Body of pancreas (tissue), 4 donors: ENCODE measurements at regions not wholly inside any gene's neighbourhood (a gene's known extent, or its start where the extent isn't known, plus 50 kb on each side); places are given as distances from the start of the nearest gene placed in this dataset.

Source experiments
- ATAC-seq: fragments of 150-250 bp; one replicate; pipeline ENCODE4 v1.9.1; 2016
- DNase-seq, 4 donors: peaks; one replicate each; pipeline ENCODE4 v3.0.0-alpha.2; 2019
- H3K27ac ChIP-seq, 4 donors: fragments of 200-600 bp; sonication (generic); 1 replicate in 3 of 4; 2 replicates in 1 of 4; pipeline versions ENCODE4 v1.5.1 to v1.6.1; 2016 to 2019; ENCODE audit warnings: mild to moderate bottlenecking in 1 of 4, mixed read lengths in 1 of 4, moderate library complexity in 1 of 4
- H3K27me3 ChIP-seq, 2 donors: fragments of 200-600 bp; sonication (generic); one replicate each; pipeline ENCODE4 v1.6.0; 2016; ENCODE audit warnings: mild to moderate bottlenecking in 1 of 2
- H3K36me3 ChIP-seq, 2 donors: fragments of 200-600 bp; sonication (generic); replicated peaks in 1 of 2; 2 replicates each; pipeline ENCODE4 v1.5.1; 2016; ENCODE audit warnings: low read depth in 2 of 2; ENCODE audit not compliant: insufficient read depth in 1 of 2
- H3K4me1 ChIP-seq: fragments of 200-600 bp; sonication (generic); one replicate; pipeline ENCODE4 v1.6.0; 2016
- H3K4me3 ChIP-seq, 2 donors: fragments of 200-600 bp; sonication (generic); 1 replicate in 1 of 2; 2 replicates in 1 of 2; pipeline ENCODE4 v1.5.1; 2016 to 2019
- H3K9me3 ChIP-seq, 3 donors: fragments of 200-600 bp; sonication (generic); 1 replicate in 2 of 3; 2 replicates in 1 of 3; pipeline ENCODE4 v1.5.1; 2016
- CTCF ChIP-seq, 7 experiments: fragments of 450-650 bp in 4 of 7; fragments of 200-600 bp in 3 of 7; sonication (generic) in 3 of 7; IDR thresholded peaks; one replicate each; pipeline ENCODE4 v1.5.1; 2016 to 2019; ENCODE audit warnings: antibody characterized with exemption in 7 of 7
- POLR2A ChIP-seq, 3 donors: fragments of 450-650 bp; IDR thresholded peaks; one replicate each; pipeline ENCODE4 v1.6.1; 2016; ENCODE audit warnings: antibody characterized with exemption in 3 of 3, mild to moderate bottlenecking in 2 of 3
- WGBS, 2 donors: methylation state at CpG; one replicate each; pipeline ENCODE4 v1.1.5; 2017; 5-methylcytosine and 5-hydroxymethylcytosine counted together
- intact Hi-C: fragments of 100-400 bp; cut with DNase I; formaldehyde crosslinking; loops from one replicate; pipeline ENCODE4 v1.15.1; 2023

- H3K4me3 ChIP-seq, result no peak overlapping the region
- no peak for TF ChIP-seq CTCF (IDR thresholded peaks at IDR 0.05)
- no peak for TF ChIP-seq POLR2A (IDR thresholded peaks at IDR 0.05)
- H3K9me3 ChIP-seq, result no peaks in the 10 kb centered on the region
- no peak for DNase-seq
- peaks cover 10% of the 10 kb centered on the region for H3K4me1 ChIP-seq
- H3K36me3 ChIP-seq, result no peaks in the 10 kb centered on the region
- no peak overlapping the region for H3K27ac ChIP-seq
- WGBS, 2 donors, result 78 to 82% methylated on average over 11 of the region's 11 CpGs
- intact Hi-C loops, result no loop called here
- no peaks in the 10 kb centered on the region for H3K27me3 ChIP-seq
- no peak for ATAC-seq
These were observed 56.9 kb upstream of the TAGAP start for GRCh38 chr6:159101656-159102055.

- TF ChIP-seq CTCF (IDR thresholded peaks at IDR 0.05) (no peak), POLR2A (IDR thresholded peaks at IDR 0.05) (no peak)
- Histone ChIP-seq H3K27ac (no peak overlapping the region), H3K9me3 (no peaks in the 10 kb centered on the region), H3K4me3 (no peak overlapping the region), H3K36me3 (no peaks in the 10 kb centered on the region), H3K4me1 (peaks cover 7% of the 10 kb centered on the region), H3K27me3 (no peaks in the 10 kb centered on the region)
- intact Hi-C loops, result no loop called here
- ATAC-seq (no peak), DNase-seq (no peak)
- 70% methylated on average over 15 of the region's 15 CpGs for WGBS, 2 donors
These were observed 55.8 kb upstream of the TAGAP start for GRCh38 chr6:159100395-159101182.

- no peak overlapping the region for H3K27ac ChIP-seq
- intact Hi-C loops, result no loop called here
These were observed 55.2 kb upstream of the TAGAP start for GRCh38 chr6:159099961-159100360.

GRCh38 chr6:159099276-159099675, 54.5 kb upstream of the TAGAP start:
- DNase-seq (no peak), ATAC-seq (no peak)
- Histone ChIP-seq H3K36me3 (no peaks in the 10 kb centered on the region), H3K27ac (no peak overlapping the region), H3K27me3 (no peaks in the 10 kb centered on the region), H3K4me1 (peaks cover 6% of the 10 kb centered on the region), H3K9me3 (no peaks in the 10 kb centered on the region), H3K4me3 (no peak overlapping the region)
- WGBS, 2 donors, result 85 to 89% methylated on average over 3 of the region's 3 CpGs
- TF ChIP-seq POLR2A (IDR thresholded peaks at IDR 0.05) (no peak), CTCF (IDR thresholded peaks at IDR 0.05) (no peak)
- intact Hi-C loops, result no loop called here

More at GRCh38 chr6:159099961-159100360, 55.2 kb upstream of the TAGAP start:
- H3K27me3 ChIP-seq, result no peaks in the 10 kb centered on the region
- H3K9me3 ChIP-seq, result no peaks in the 10 kb centered on the region
- ATAC-seq, result no peak
- peaks cover 7% of the 10 kb centered on the region for H3K4me1 ChIP-seq
- 51 to 67% methylated on average over 3 of the region's 3 CpGs for WGBS, 2 donors
- no peaks in the 10 kb centered on the region for H3K36me3 ChIP-seq
- TF ChIP-seq CTCF (IDR thresholded peaks at IDR 0.05) (no peak), POLR2A (IDR thresholded peaks at IDR 0.05) (no peak)
- H3K4me3 ChIP-seq, result no peak overlapping the region
- no peak for DNase-seq

- DNase-seq, result no peak
- Histone ChIP-seq H3K27me3 (no peaks in the 10 kb centered on the region), H3K36me3 (no peaks in the 10 kb centered on the region), H3K9me3 (no peaks in the 10 kb centered on the region), H3K4me1 (peaks cover under 1% of the 10 kb centered on the region), H3K27ac (no peak overlapping the region), H3K4me3 (no peak overlapping the region)
- TF ChIP-seq POLR2A (IDR thresholded peaks at IDR 0.05), result no peak
- TF ChIP-seq CTCF (IDR thresholded peaks at IDR 0.05), result no peak
- intact Hi-C loops, result no loop called here
- 67 to 81% methylated on average over 14 of the region's 14 CpGs for WGBS, 2 donors
- no peak for ATAC-seq
These were observed 53.9 kb upstream of the TAGAP start for GRCh38 chr6:159098636-159099106.
